ENCODE measurements at regions not wholly inside any gene's neighbourhood (a gene's known extent, or its start where the extent isn't known, plus 50 kb on each side); places are given as distances from the start of the nearest gene placed in this dataset.

GRCh38 chr9:27785714-27786100, 212.4 kb upstream of the C9orf72 start (continued):
- no peak for TF ChIP-seq HSF1 (IDR thresholded peaks at IDR 0.05; ENCODE audit: low read depth, low read length)
- no peak for TF ChIP-seq ZNF384 (IDR thresholded peaks at IDR 0.05; ENCODE audit: borderline replicate concordance, low read depth, low read length)
- TF ChIP-seq MTA2 (IDR thresholded peaks at IDR 0.05; ENCODE audit: low read depth) = no peak
- TF ChIP-seq WRNIP1 (IDR thresholded peaks at IDR 0.05; ENCODE audit: borderline replicate concordance, low read depth, low read length) = no peak

GRCh38 chr9:27787891-27788290, 214.6 kb upstream of the C9orf72 start:
- intact Hi-C loops (cut with micrococcal nuclease; ENCODE audit: unreplicated experiment) = no loop called here
- TF ChIP-seq BRCA1 (IDR thresholded peaks at IDR 0.05; ENCODE audit: low read depth, low read length) = no peak
- TF ChIP-seq JUND (IDR thresholded peaks at IDR 0.05; ENCODE audit: low read depth, low read length) = no peak
- no peak for TF ChIP-seq KDM1A (IDR thresholded peaks at IDR 0.05; ENCODE audit: borderline replicate concordance)
- no peak for TF ChIP-seq CUX1 (IDR thresholded peaks at IDR 0.05; ENCODE audit: insufficient replicate concordance, low read depth, low read length)
- TF ChIP-seq IRF5 (IDR thresholded peaks at IDR 0.05; ENCODE audit: borderline replicate concordance) = no peak
- TF ChIP-seq TARDBP (IDR thresholded peaks at IDR 0.05; ENCODE audit: borderline replicate concordance) = no peak
- TF ChIP-seq IRF3 (IDR thresholded peaks at IDR 0.05) = no peak
- TF ChIP-seq NRF1 (conservative IDR thresholded peaks at IDR 0.05; ENCODE audit: low read depth, low read length) = no peak
- no peak for TF ChIP-seq SPI1 (IDR thresholded peaks at IDR 0.05; ENCODE audit: borderline replicate concordance, insufficient read depth, low read depth, low read length)
- TF ChIP-seq SP1 (IDR thresholded peaks at IDR 0.05; ENCODE audit: low read depth, low read length) = no peak

More at GRCh38 chr9:27787891-27788290, 214.6 kb upstream of the C9orf72 start:
- in situ Hi-C loops (cut with MboI) = no loop called here
- SMC1A ChIA-PET (ENCODE audit: uncharacterized antibody, unreplicated experiment) = interaction anchor here (1.1 to 8.1 kb wide), 3 partner anchors 13 to 61 kb away, joined by 3 to 54 read pairs (median 6); no protein-coding TSS in a partner anchor
- Histone ChIP-seq H2AFZ (ENCODE audit: control insufficient read depth, low read depth, low read length) (no peak overlapping the region), H4K20me1 (ENCODE audit: control insufficient read depth, insufficient read depth) (no peaks in the 10 kb centered on the region), H3K4me2 (ENCODE audit: control insufficient read depth, insufficient read depth) (no peak overlapping the region), H3K36me3 (ENCODE audit: control insufficient read depth in 2 of 2, insufficient read depth in 2 of 2, low read length in 1 of 2) (no peaks in the 10 kb centered on the region), H3K9me3 (replicated peaks; ENCODE audit: control insufficient read depth, insufficient read depth, low read length) (no peaks in the 10 kb centered on the region; the same call in 2 of the 3 replicates), H3K27ac (ENCODE audit: control insufficient read depth, insufficient read depth) (no peak overlapping the region), H3K4me3 (no peak overlapping the region), H3K79me2 (ENCODE audit: control insufficient read depth, insufficient read depth, low read length) (no peaks in the 10 kb centered on the region), H3K4me1 (ENCODE audit: control insufficient read depth, insufficient read depth, low read length) (no peaks in the 10 kb centered on the region), H3K9ac (ENCODE audit: control insufficient read depth, insufficient read depth, low read length) (no peak overlapping the region), H3K27me3 (replicated peaks in 1 of 2; ENCODE audit: control insufficient read depth in 2 of 2, insufficient read depth in 2 of 2, low read length in 1 of 2) (no peaks in the 10 kb centered on the region)
- CTCF ChIA-PET = interaction anchor here (1.0 to 1.4 kb wide), 2 partner anchors 50 to 61 kb away, joined by 5 to 8 read pairs; no protein-coding TSS in a partner anchor
- RAD21 ChIA-PET (ENCODE audit: unreplicated experiment) = interaction anchor here (2.3 kb wide), 1 partner anchor 22 kb away, joined by 6 read pairs; no protein-coding TSS in a partner anchor
- DNase-seq (ENCODE audit: low read depth, low spot score) (no peak), ATAC-seq (no peak), FAIRE-seq (no peak)
- POLR2A ChIA-PET = interaction anchor here (0.5 kb wide), 1 partner anchor 9 kb away, joined by 5 read pairs; no protein-coding TSS in a partner anchor
- 30% methylated on average over 2 of the region's 2 CpGs for WGBS (ENCODE audit: insufficient coverage, insufficient replicate concordance, low lambda C conversion rate, missing lambda C conversion rate)
- BruUV-seq (replicated peaks) = no TSS peak
